ENCODE measurements at regions not wholly inside any gene's neighbourhood (a gene's known extent, or its start where the extent isn't known, plus 50 kb on each side); places are given as distances from the start of the nearest gene placed in this dataset.

- TF ChIP-seq CTCF (IDR thresholded peaks at IDR 0.05) (no peak), POLR2A (IDR thresholded peaks at IDR 0.05) (no peak)
These were observed 142.6 kb downstream of the CSNK2A3 start for GRCh38 chr11:11210446-11210845.
